Activated naive CD8-positive, alpha-beta T cell treated with anti-CD3 and anti-CD28 coated beads, Interleukin-2, amount 10 ng/mL, durations not matched to agents 7 days and 5 days (primary cell): ENCODE measurements at regions not wholly inside any gene's neighbourhood (a gene's known extent, or its start where the extent isn't known, plus 50 kb on each side); places are given as distances from the start of the nearest gene placed in this dataset.

Source experiments
- ATAC-seq: fragments of 150-1000 bp; cut with Tn5 transposase; one replicate; pipeline ENCODE4 v1.10.0; 2021; ENCODE audit warnings: low read depth, moderate library complexity
- POLR2A ChIA-PET: fragments of 350-600 bp; sonication (Branson Sonifier 250); formaldehyde crosslinking; loops from one replicate; lab custom pipeline; 2021; ENCODE audit warnings: antibody characterized with exemption; lab: Charles Lee
- DNase-seq: peaks from one replicate; pipeline ENCODE4 v3.0.0; 2021
- H3K27ac Mint-ChIP-seq: one replicate; pipeline ENCODE4 v1.8.0; 2022; ENCODE audit warnings: mild to moderate bottlenecking, mixed read lengths
- H3K27me3 Mint-ChIP-seq: one replicate; pipeline ENCODE4 v1.8.0; 2022; ENCODE audit warnings: mild to moderate bottlenecking, moderate library complexity, mixed read lengths
- H3K36me3 Mint-ChIP-seq: one replicate; pipeline ENCODE4 v1.8.0; 2021; ENCODE audit warnings: mild to moderate bottlenecking, mixed read lengths
- H3K4me1 Mint-ChIP-seq: one replicate; pipeline ENCODE4 v1.8.0; 2021; ENCODE audit warnings: mixed read lengths
- H3K4me3 Mint-ChIP-seq: one replicate; pipeline ENCODE4 v1.8.0; 2022; ENCODE audit warnings: mild to moderate bottlenecking, moderate library complexity, mixed read lengths
- H3K9me3 Mint-ChIP-seq: one replicate; pipeline ENCODE4 v1.8.0; 2021; ENCODE audit warnings: mixed read lengths

GRCh38 chr4:19983072-19983471 is 268.6 kb upstream of the SLIT2 start:
- no peaks in the 10 kb centered on the region for H3K4me1 Mint-ChIP-seq
- no peak overlapping the region for H3K4me3 Mint-ChIP-seq
- no peaks in the 10 kb centered on the region for H3K36me3 Mint-ChIP-seq
- no peaks in the 10 kb centered on the region for H3K27me3 Mint-ChIP-seq
- POLR2A ChIA-PET: no interaction called here
- DNase-seq (no peak), ATAC-seq (no peak)
- peaks cover 1% of the 10 kb centered on the region for H3K9me3 Mint-ChIP-seq
- H3K27ac Mint-ChIP-seq: no peak overlapping the region

- DNase-seq: no peak
- Mint-ChIP-seq H3K4me3 (no peak overlapping the region), H3K36me3 (no peaks in the 10 kb centered on the region), H3K4me1 (no peaks in the 10 kb centered on the region), H3K27me3 (no peaks in the 10 kb centered on the region), H3K27ac (no peak overlapping the region), H3K9me3 (peaks cover 5% of the 10 kb centered on the region)
- no peak for ATAC-seq
- POLR2A ChIA-PET: no interaction called here
These were observed 269.1 kb upstream of the SLIT2 start for GRCh38 chr4:19982556-19982955.

- Mint-ChIP-seq H3K27me3 (no peaks in the 10 kb centered on the region), H3K36me3 (no peaks in the 10 kb centered on the region), H3K4me1 (no peaks in the 10 kb centered on the region), H3K4me3 (no peak overlapping the region), H3K9me3 (peaks cover 3% of the 10 kb centered on the region), H3K27ac (no peak overlapping the region)
- DNase-seq: no peak
- POLR2A ChIA-PET: interaction anchor here (0.6 kb wide), 1 partner anchor 9 kb away, joined by 5 read pairs; no protein-coding TSS in a partner anchor
- ATAC-seq: no peak
These were observed 279.9 kb upstream of the SLIT2 start for GRCh38 chr4:19971829-19972228.

GRCh38 chr4:19969492-19969891 is 282.2 kb upstream of the SLIT2 start:
- ATAC-seq (no peak), DNase-seq (no peak)
- no peaks in the 10 kb centered on the region for H3K27me3 Mint-ChIP-seq
- H3K9me3 Mint-ChIP-seq: peaks cover 7% of the 10 kb centered on the region
- H3K4me1 Mint-ChIP-seq: no peaks in the 10 kb centered on the region
- no peak overlapping the region for H3K4me3 Mint-ChIP-seq
- POLR2A ChIA-PET: no interaction called here
- no peaks in the 10 kb centered on the region for H3K36me3 Mint-ChIP-seq
- H3K27ac Mint-ChIP-seq: no peak overlapping the region

GRCh38 chr4:19961091-19961490 is 290.6 kb upstream of the SLIT2 start:
- Mint-ChIP-seq H3K4me1 (no peaks in the 10 kb centered on the region), H3K36me3 (no peaks in the 10 kb centered on the region), H3K4me3 (no peak overlapping the region)

GRCh38 chr4:19958848-19959247 is 292.9 kb upstream of the SLIT2 start:
- POLR2A ChIA-PET: no interaction called here
- no peaks in the 10 kb centered on the region for H3K4me1 Mint-ChIP-seq
- no peak for ATAC-seq

More at GRCh38 chr4:19961091-19961490, 290.6 kb upstream of the SLIT2 start:
- Mint-ChIP-seq H3K9me3 (peaks cover 5% of the 10 kb centered on the region), H3K27me3 (no peaks in the 10 kb centered on the region), H3K27ac (no peak overlapping the region)
- ATAC-seq (no peak), DNase-seq (no peak)
- POLR2A ChIA-PET: no interaction called here

GRCh38 chr4:19947349-19947748 is 304.4 kb upstream of the SLIT2 start:
- no peak for DNase-seq
- no peaks in the 10 kb centered on the region for H3K27me3 Mint-ChIP-seq
- H3K36me3 Mint-ChIP-seq: no peaks in the 10 kb centered on the region
- H3K4me1 Mint-ChIP-seq: no peaks in the 10 kb centered on the region
- H3K9me3 Mint-ChIP-seq: peaks cover 5% of the 10 kb centered on the region
- H3K4me3 Mint-ChIP-seq: no peak overlapping the region
- no peak for ATAC-seq
- POLR2A ChIA-PET: no interaction called here
- H3K27ac Mint-ChIP-seq: no peak overlapping the region

More at GRCh38 chr4:19958848-19959247, 292.9 kb upstream of the SLIT2 start:
- Mint-ChIP-seq H3K27me3 (no peaks in the 10 kb centered on the region), H3K4me3 (no peak overlapping the region), H3K27ac (no peak overlapping the region), H3K36me3 (no peaks in the 10 kb centered on the region), H3K9me3 (peaks cover 3% of the 10 kb centered on the region)
- DNase-seq: no peak

GRCh38 chr4:19945979-19946380 is 305.7 kb upstream of the SLIT2 start:
- POLR2A ChIA-PET: no interaction called here
- no peaks in the 10 kb centered on the region for H3K36me3 Mint-ChIP-seq
- H3K27me3 Mint-ChIP-seq: no peaks in the 10 kb centered on the region
- H3K9me3 Mint-ChIP-seq: peaks cover 6% of the 10 kb centered on the region
- H3K27ac Mint-ChIP-seq: no peak overlapping the region
- DNase-seq (no peak), ATAC-seq (no peak)
- no peak overlapping the region for H3K4me3 Mint-ChIP-seq
- no peaks in the 10 kb centered on the region for H3K4me1 Mint-ChIP-seq

- ATAC-seq (no peak), DNase-seq (no peak)
- peaks cover 6% of the 10 kb centered on the region for H3K9me3 Mint-ChIP-seq
- H3K27ac Mint-ChIP-seq: no peak overlapping the region
- H3K4me3 Mint-ChIP-seq: no peak overlapping the region
- POLR2A ChIA-PET: no interaction called here
- no peaks in the 10 kb centered on the region for H3K4me1 Mint-ChIP-seq
- no peaks in the 10 kb centered on the region for H3K36me3 Mint-ChIP-seq
- H3K27me3 Mint-ChIP-seq: no peaks in the 10 kb centered on the region
These were observed 306.2 kb upstream of the SLIT2 start for GRCh38 chr4:19945501-19945900.

GRCh38 chr4:19944806-19945205 is 306.9 kb upstream of the SLIT2 start:
- no peaks in the 10 kb centered on the region for H3K36me3 Mint-ChIP-seq
- no peak overlapping the region for H3K4me3 Mint-ChIP-seq
- DNase-seq (no peak), ATAC-seq (no peak)
- H3K4me1 Mint-ChIP-seq: no peaks in the 10 kb centered on the region
- no peak overlapping the region for H3K27ac Mint-ChIP-seq
- POLR2A ChIA-PET: no interaction called here
- peaks cover 6% of the 10 kb centered on the region for H3K9me3 Mint-ChIP-seq
- H3K27me3 Mint-ChIP-seq: no peaks in the 10 kb centered on the region

- POLR2A ChIA-PET: no interaction called here
- no peak overlapping the region for H3K27ac Mint-ChIP-seq
- no peaks in the 10 kb centered on the region for H3K27me3 Mint-ChIP-seq
- H3K4me3 Mint-ChIP-seq: no peak overlapping the region
- no peaks in the 10 kb centered on the region for H3K36me3 Mint-ChIP-seq
- no peak for ATAC-seq
- H3K4me1 Mint-ChIP-seq: no peaks in the 10 kb centered on the region
- H3K9me3 Mint-ChIP-seq: peaks cover 6% of the 10 kb centered on the region
- DNase-seq: no peak
These were observed 307.5 kb upstream of the SLIT2 start for GRCh38 chr4:19944251-19944650.

- H3K36me3 Mint-ChIP-seq: no peaks in the 10 kb centered on the region
- H3K4me3 Mint-ChIP-seq: no peak overlapping the region
- H3K9me3 Mint-ChIP-seq: peaks cover 4% of the 10 kb centered on the region
- H3K27ac Mint-ChIP-seq: no peak overlapping the region
- DNase-seq: no peak
- no peaks in the 10 kb centered on the region for H3K27me3 Mint-ChIP-seq
- no peak for ATAC-seq
- no peaks in the 10 kb centered on the region for H3K4me1 Mint-ChIP-seq
- POLR2A ChIA-PET: no interaction called here
These were observed 310.3 kb upstream of the SLIT2 start for GRCh38 chr4:19941434-19941833.

- no peak overlapping the region for H3K27ac Mint-ChIP-seq
- no peaks in the 10 kb centered on the region for H3K27me3 Mint-ChIP-seq
- H3K9me3 Mint-ChIP-seq: peaks cover 4% of the 10 kb centered on the region
- no peak overlapping the region for H3K4me3 Mint-ChIP-seq
- DNase-seq: no peak
- ATAC-seq: no peak
- no peaks in the 10 kb centered on the region for H3K4me1 Mint-ChIP-seq
- H3K36me3 Mint-ChIP-seq: no peaks in the 10 kb centered on the region
- POLR2A ChIA-PET: no interaction called here
These were observed 310.8 kb upstream of the SLIT2 start for GRCh38 chr4:19940861-19941260.

- Mint-ChIP-seq H3K4me3 (no peak overlapping the region), H3K27ac (no peak overlapping the region), H3K36me3 (no peaks in the 10 kb centered on the region), H3K27me3 (no peaks in the 10 kb centered on the region), H3K9me3 (peaks cover 2% of the 10 kb centered on the region), H3K4me1 (no peaks in the 10 kb centered on the region)
- POLR2A ChIA-PET: no interaction called here
- no peak for DNase-seq
- ATAC-seq: no peak
These were observed 315.2 kb upstream of the SLIT2 start for GRCh38 chr4:19936476-19936875.

GRCh38 chr4:19930742-19931141 is 321.0 kb upstream of the SLIT2 start:
- Mint-ChIP-seq H3K27ac (no peak overlapping the region), H3K27me3 (no peaks in the 10 kb centered on the region), H3K4me3 (no peak overlapping the region), H3K4me1 (no peaks in the 10 kb centered on the region), H3K36me3 (no peaks in the 10 kb centered on the region), H3K9me3 (peaks cover 4% of the 10 kb centered on the region)
- no peak for DNase-seq
- POLR2A ChIA-PET: no interaction called here
- no peak for ATAC-seq
